H9 (cell line): ENCODE measurements at regions not wholly inside any gene's neighbourhood (a gene's known extent, or its start where the extent isn't known, plus 50 kb on each side); places are given as distances from the start of the nearest gene placed in this dataset.

ENCODE experiments used
- DNase-seq: peaks from one replicate; pipeline ENCODE4 v3.0.0-alpha.2; 2017
- H2AFZ ChIP-seq: one replicate; pipeline ENCODE4 v1.6.1; 2013; ENCODE audit warnings: mild to moderate bottlenecking, low read length, control low read depth, moderate library complexity
- H2AK5ac ChIP-seq: 2 replicates; pipeline ENCODE4 v1.6.1; 2013; ENCODE audit warnings: low read length, control low read depth, mixed read lengths; ENCODE audit not compliant: insufficient read length
- H2BK120ac ChIP-seq: one replicate; pipeline ENCODE4 v1.6.1; 2013; ENCODE audit warnings: low read depth, mild to moderate bottlenecking, low read length, control low read depth, inconsistent platforms; ENCODE audit not compliant: poor library complexity, severe bottlenecking
- H2BK12ac ChIP-seq: 2 replicates; pipeline ENCODE4 v1.6.1; 2013; ENCODE audit warnings: low read length, control low read depth, mixed read lengths, low read depth; ENCODE audit not compliant: insufficient read length
- H2BK15ac ChIP-seq: 2 replicates; pipeline ENCODE4 v1.6.1; 2013; ENCODE audit warnings: low read depth, low read length, control low read depth
- H2BK20ac ChIP-seq: one replicate; pipeline ENCODE4 v1.6.1; 2013; ENCODE audit warnings: low read depth, mild to moderate bottlenecking, low read length, control low read depth, inconsistent platforms; ENCODE audit not compliant: poor library complexity, severe bottlenecking
- H2BK5ac ChIP-seq: 2 replicates; pipeline ENCODE4 v1.6.1; 2013; ENCODE audit warnings: low read length, control low read depth, mixed read lengths; ENCODE audit not compliant: insufficient read length
- H3K14ac ChIP-seq: 2 replicates; pipeline ENCODE4 v1.6.1; 2013; ENCODE audit warnings: low read length, control low read depth; ENCODE audit not compliant: insufficient read depth
- H3K18ac ChIP-seq: 2 replicates; pipeline ENCODE4 v1.6.1; 2013; ENCODE audit warnings: low read depth, mild to moderate bottlenecking, mixed read lengths, low read length, control low read depth; ENCODE audit not compliant: insufficient read length
- H3K23ac ChIP-seq: 2 replicates; pipeline ENCODE4 v1.6.1; 2013; ENCODE audit warnings: low read length, control low read depth, mixed read lengths, low read depth; ENCODE audit not compliant: insufficient read length
- H3K23me2 ChIP-seq: 2 replicates; pipeline ENCODE4 v1.6.1; 2013; ENCODE audit warnings: low read depth, mild to moderate bottlenecking, mixed read lengths, low read length, control low read depth; ENCODE audit not compliant: insufficient read length, poor library complexity, severe bottlenecking
- H3K27ac ChIP-seq: 2 replicates; pipeline ENCODE4 v1.5.1; 2013; ENCODE audit warnings: low read length, control low read depth, mixed read lengths, low read depth; ENCODE audit not compliant: insufficient read length
- H3K27me3 ChIP-seq: 2 replicates; pipeline ENCODE4 v1.6.1; 2013; ENCODE audit warnings: low read length, control low read depth, inconsistent platforms; ENCODE audit not compliant: insufficient read depth
- H3K4ac ChIP-seq: 2 replicates; pipeline ENCODE4 v1.6.1; 2013; ENCODE audit warnings: low read depth, mild to moderate bottlenecking, control low read depth, inconsistent platforms, low read length, moderate library complexity
- H3K4me1 ChIP-seq: 2 replicates; pipeline ENCODE4 v1.6.1; 2013; ENCODE audit warnings: low read length, control low read depth, inconsistent platforms; ENCODE audit not compliant: insufficient read depth
- H3K4me2 ChIP-seq: 2 replicates; pipeline ENCODE4 v1.6.1; 2013; ENCODE audit warnings: low read length, control low read depth, mixed read lengths; ENCODE audit not compliant: insufficient read length, insufficient read depth
- H3K56ac ChIP-seq: 2 replicates; pipeline ENCODE4 v1.6.1; 2013; ENCODE audit warnings: low read depth, mild to moderate bottlenecking, mixed read lengths, low read length, control low read depth; ENCODE audit not compliant: insufficient read length
- H3K79me1 ChIP-seq: 2 replicates; pipeline ENCODE4 v1.6.1; 2013; ENCODE audit warnings: low read depth, mild to moderate bottlenecking, moderate library complexity, low read length, control low read depth, inconsistent platforms; ENCODE audit not compliant: insufficient read depth, poor library complexity, severe bottlenecking
- H3K79me2 ChIP-seq: 2 replicates; pipeline ENCODE4 v1.6.1; 2013; ENCODE audit warnings: low read length, control low read depth, inconsistent platforms; ENCODE audit not compliant: insufficient read depth
- H3K9ac ChIP-seq: 2 replicates; pipeline ENCODE4 v1.6.1; 2013; ENCODE audit warnings: low read length, control low read depth, mixed read lengths; ENCODE audit not compliant: insufficient read length; ENCODE audit errors: extremely low read depth
- H3K9me3 ChIP-seq: one replicate; pipeline ENCODE4 v1.6.1; 2013; ENCODE audit warnings: low read depth, low read length, inconsistent platforms; ENCODE audit not compliant: control insufficient read depth
- H3T11ph ChIP-seq: one replicate; pipeline ENCODE4 v1.6.1; 2013; ENCODE audit warnings: mild to moderate bottlenecking, low read length, control low read depth, inconsistent platforms
- H4K20me1 ChIP-seq: one replicate; pipeline ENCODE4 v1.6.1; 2013; ENCODE audit not compliant: control insufficient read depth, insufficient read length, insufficient read depth
- H4K5ac ChIP-seq: 2 replicates; pipeline ENCODE4 v1.6.1; 2013; ENCODE audit warnings: low read depth, mild to moderate bottlenecking, mixed read lengths, low read length, control low read depth; ENCODE audit not compliant: insufficient read length
- H4K8ac ChIP-seq: replicated peaks from 2 replicates; pipeline ENCODE4 v1.6.1; 2013; ENCODE audit warnings: low read length, control low read depth, mixed read lengths, low read depth; ENCODE audit not compliant: insufficient read length
- H4K91ac ChIP-seq: 2 replicates; pipeline ENCODE4 v1.6.1; 2013; ENCODE audit warnings: low read depth, mild to moderate bottlenecking, moderate library complexity, mixed read lengths, low read length, control low read depth; ENCODE audit not compliant: insufficient read length
- H3K27ac Mint-ChIP-seq, 3 experiments: 2 replicates in 2 of 3; 3 replicates in 1 of 3; pipeline ENCODE4 v1.8.0; 2020 to 2021; ENCODE audit warnings: mixed read lengths in 3 of 3, mild to moderate bottlenecking in 1 of 3, moderate library complexity in 1 of 3
- H3K27me3 Mint-ChIP-seq: 2 replicates; pipeline ENCODE4 v1.8.0; 2021; ENCODE audit warnings: low read depth, mild to moderate bottlenecking, moderate library complexity, mixed read lengths
- H3K36me3 Mint-ChIP-seq, 3 experiments: 2 replicates in 2 of 3; 3 replicates in 1 of 3; pipeline ENCODE4 v1.8.0; 2020 to 2021; ENCODE audit warnings: low read depth in 3 of 3, mixed read lengths in 3 of 3; ENCODE audit not compliant: insufficient read depth in 1 of 3
- H3K4me1 Mint-ChIP-seq, 2 experiments: 2 replicates each; pipeline ENCODE4 v1.8.0; 2020; ENCODE audit warnings: mixed read lengths in 2 of 2
- H3K4me3 Mint-ChIP-seq, 2 experiments: 2 replicates in 1 of 2; 3 replicates in 1 of 2; pipeline ENCODE4 v1.8.0; 2020 to 2021; ENCODE audit warnings: mild to moderate bottlenecking in 2 of 2, mixed read lengths in 2 of 2, moderate library complexity in 1 of 2
- H3K9me3 Mint-ChIP-seq, 2 experiments: 2 replicates in 1 of 2; 3 replicates in 1 of 2; pipeline ENCODE4 v1.8.0; 2020; ENCODE audit warnings: mild to moderate bottlenecking in 2 of 2, mixed read lengths in 2 of 2, moderate library complexity in 1 of 2
- CTCF ChIP-seq: fragments of 200-600 bp; sonication (generic); conservative IDR thresholded peaks from 3 replicates; pipeline ENCODE4 v1.8.0; 2021; ENCODE audit warnings: antibody characterized with exemption, mild to moderate bottlenecking
- WGBS: extraction: QIAGEN DNeasy Blood & Tissue Kit; methylation state at CpG from one replicate; pipeline ENCODE4 v1.1.7; 2013; ENCODE audit warnings: missing lambda C conversion rate, low lambda C conversion rate, mixed read lengths; ENCODE audit not compliant: insufficient read length; ENCODE audit errors: extremely low coverage; 5-methylcytosine and 5-hydroxymethylcytosine counted together

- H3K4ac ChIP-seq: no peak overlapping the region
- H3K27ac ChIP-seq: no peak overlapping the region
- H4K91ac ChIP-seq: no peak overlapping the region
- no peaks in the 10 kb centered on the region for H3K79me1 ChIP-seq
- H2BK15ac ChIP-seq: no peak overlapping the region
- no peak overlapping the region for H3K9ac ChIP-seq
- no peak overlapping the region for H3T11ph ChIP-seq
- no peak for TF ChIP-seq CTCF
- Mint-ChIP-seq H3K9me3 (peaks cover 6 to 8% of the 10 kb centered on the region in 2 experiments; a peak in 2 of 5 replicates), H3K4me3 (no peak overlapping the region), H3K36me3 (peaks cover 1 to 7% (median 3%) of the 10 kb centered on the region in 3 experiments; a peak in 3 of 7 replicates), H3K27me3 (no peaks in the 10 kb centered on the region), H3K27ac (no peak overlapping the region), H3K4me1 (peaks cover 2 to 3% of the 10 kb centered on the region in 2 experiments)
- no peaks in the 10 kb centered on the region for H3K79me2 ChIP-seq
- H2BK120ac ChIP-seq: no peak overlapping the region
- H2AK5ac ChIP-seq: no peak overlapping the region
- H3K14ac ChIP-seq: no peak overlapping the region
- no peaks in the 10 kb centered on the region for H3K4me1 ChIP-seq
- H3K23ac ChIP-seq: no peak overlapping the region
- no peaks in the 10 kb centered on the region for H3K9me3 ChIP-seq
- no peak overlapping the region for H2BK12ac ChIP-seq
- H2BK20ac ChIP-seq: no peak overlapping the region
- H4K8ac ChIP-seq: no peak overlapping the region
- H3K23me2 ChIP-seq: no peaks in the 10 kb centered on the region
- no CpG with 5 or more reads among the region's 3 CpGs for WGBS
- H3K18ac ChIP-seq: no peak overlapping the region
- H4K5ac ChIP-seq: no peak overlapping the region
- no peak overlapping the region for H3K56ac ChIP-seq
- no peak overlapping the region for H2AFZ ChIP-seq
- H3K4me2 ChIP-seq: no peak overlapping the region
- no peak for DNase-seq
- no peak overlapping the region for H2BK5ac ChIP-seq
- no peaks in the 10 kb centered on the region for H3K27me3 ChIP-seq
- no peaks in the 10 kb centered on the region for H4K20me1 ChIP-seq
Observed at GRCh38 chr6:68025764-68026163, 609.3 kb upstream of the ADGRB3 start.
